HG02798 (cell line): ENCODE measurements at regions not wholly inside any gene's neighbourhood (a gene's known extent, or its start where the extent isn't known, plus 50 kb on each side); places are given as distances from the start of the nearest gene placed in this dataset.

Experiments used
- ATAC-seq: cut with Tn5 transposase; IDR thresholded peaks from one replicate; pipeline ENCODE4 v1.9.1; 2021; ENCODE audit warnings: mild to moderate bottlenecking; ENCODE audit not compliant: unreplicated experiment, poor library complexity

GRCh38 chr16:5621826-5622225, 524.2 kb upstream of the EEF2KMT start:
- ATAC-seq = no peak

DNA sequence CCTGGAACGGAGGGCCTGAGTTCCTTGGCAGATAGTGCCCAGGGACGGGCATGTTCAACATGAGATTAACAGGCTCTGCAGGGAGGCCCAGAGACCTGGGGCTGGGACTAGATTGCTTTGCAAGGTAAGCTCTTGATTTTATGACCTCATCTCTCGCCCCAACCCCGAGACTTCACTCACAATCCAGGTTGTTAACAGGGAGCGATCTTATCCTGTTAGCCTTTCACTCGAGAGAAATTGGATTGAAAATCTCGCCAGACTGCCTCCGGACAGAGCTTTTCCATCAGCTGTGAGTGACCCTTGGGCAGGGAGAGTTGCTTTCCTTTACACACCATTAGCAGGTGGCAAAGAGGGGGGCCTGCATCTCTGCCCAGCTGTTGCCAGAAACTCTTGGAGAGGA, 521.7 kb upstream of the EEF2KMT start:
- ATAC-seq = no peak

DNA sequence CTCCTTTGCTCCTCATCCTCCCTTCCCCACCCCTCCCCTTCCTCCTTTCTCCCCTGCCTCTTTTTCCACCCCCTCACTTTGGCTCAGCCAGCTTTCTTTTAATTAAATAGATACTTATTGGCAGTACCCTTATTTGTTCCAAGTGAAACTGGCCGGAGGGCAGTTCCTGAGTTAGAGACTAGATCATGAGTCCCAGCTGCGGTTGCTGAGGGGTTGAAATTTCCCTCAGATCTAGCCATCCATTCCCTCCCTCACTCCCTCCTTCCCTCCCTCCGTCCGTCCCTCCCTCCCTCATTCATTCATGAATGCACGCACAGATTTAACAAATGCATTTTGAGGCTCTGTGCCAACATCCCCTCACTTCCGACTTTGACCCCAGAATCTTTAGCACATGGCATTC, 519.2 kb upstream of the EEF2KMT start:
- ATAC-seq = no peak

- peak; percentile 74 for ATAC-seq
Observed at GRCh38 chr16:5615868-5616642, 518.5 kb upstream of the EEF2KMT start.

- no peak for ATAC-seq
Observed at GRCh38 chr16:5607169-5607568, 509.6 kb upstream of the EEF2KMT start.

DNA sequence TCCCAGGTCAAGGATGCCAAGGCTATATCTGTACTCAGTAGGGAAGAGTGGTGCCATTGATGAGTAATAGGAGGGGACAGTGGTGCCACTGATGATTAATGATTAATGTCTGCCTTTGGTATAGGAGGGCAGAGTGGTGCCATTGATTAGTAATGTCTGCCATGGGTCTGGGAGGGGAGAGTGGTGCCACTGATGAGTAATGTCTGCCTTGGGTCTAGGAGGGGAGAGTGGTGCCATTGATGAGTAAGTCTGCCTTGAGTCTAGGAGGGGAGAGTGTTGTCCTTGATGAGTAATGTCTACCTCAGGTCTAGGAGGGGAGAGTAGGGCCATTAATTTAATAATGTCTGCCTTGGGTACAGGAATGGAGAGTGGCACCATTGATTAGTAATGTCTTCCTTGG, 507.8 kb upstream of the EEF2KMT start:
- no peak for ATAC-seq

- no peak for ATAC-seq
Observed at GRCh38 chr16:5604770-5605169, 507.2 kb upstream of the EEF2KMT start.

GRCh38 chr16:5603836-5604235, 506.2 kb upstream of the EEF2KMT start:
- no peak for ATAC-seq

- ATAC-seq = no peak
Observed at GRCh38 chr16:5601957-5602356, 504.4 kb upstream of the EEF2KMT start.

- no peak for ATAC-seq
Observed at GRCh38 chr16:5598793-5599192, 501.2 kb upstream of the EEF2KMT start.

DNA sequence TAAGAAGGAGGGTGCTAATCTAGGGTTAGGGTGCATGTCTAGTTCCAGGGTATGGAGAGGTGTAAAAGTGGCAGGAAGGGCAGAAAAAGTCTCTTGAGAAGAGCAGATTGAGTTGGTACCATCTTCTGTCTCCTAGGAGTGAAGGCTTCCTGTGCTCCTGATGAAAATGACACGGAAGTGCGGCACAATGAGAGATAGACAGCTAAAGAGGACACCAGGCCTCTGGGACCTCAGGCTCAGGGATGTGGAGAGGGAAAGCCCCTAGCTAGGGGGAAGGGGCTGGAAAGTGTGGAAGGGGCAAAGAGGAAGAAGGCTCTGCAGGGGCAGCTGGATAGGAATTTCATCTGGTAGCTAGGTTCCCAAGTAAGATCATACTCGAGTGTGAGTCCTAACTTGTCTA, 498.3 kb upstream of the EEF2KMT start:
- no peak for ATAC-seq

GRCh38 chr16:5590416-5590815, 492.8 kb upstream of the EEF2KMT start:
- no peak for ATAC-seq

DNA sequence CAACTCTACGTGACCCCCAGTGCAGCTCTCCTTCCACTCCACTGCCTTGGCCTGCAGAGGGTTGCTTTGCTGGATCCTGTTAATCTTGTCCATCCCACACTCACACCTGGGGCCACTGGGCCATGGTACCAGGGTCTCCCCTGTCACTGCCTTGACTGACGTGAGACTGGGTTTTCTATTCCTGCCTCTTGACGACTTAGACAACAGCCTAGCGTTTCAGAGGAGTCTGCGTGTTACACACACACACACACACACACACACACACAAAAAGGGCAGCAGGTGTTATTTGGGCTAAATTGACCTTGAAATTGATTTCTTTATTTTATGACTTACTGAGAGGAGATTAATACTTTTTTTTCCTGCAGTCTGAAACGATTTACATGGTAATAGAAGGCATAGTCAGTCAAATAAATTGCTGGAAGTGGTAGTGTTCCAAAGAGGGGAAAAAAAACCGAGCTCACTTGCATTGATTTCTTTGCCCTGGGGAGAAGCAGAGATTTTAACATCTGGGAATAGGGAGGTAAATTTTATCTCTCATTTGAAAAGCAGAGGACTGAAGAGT, 492.3 kb upstream of the EEF2KMT start:
- ATAC-seq = no peak

GRCh38 chr16:5584109-5584508, 486.5 kb upstream of the EEF2KMT start:
- ATAC-seq = no peak

GRCh38 chr16:5582529-5582928, 484.9 kb upstream of the EEF2KMT start:
- ATAC-seq = no peak

DNA sequence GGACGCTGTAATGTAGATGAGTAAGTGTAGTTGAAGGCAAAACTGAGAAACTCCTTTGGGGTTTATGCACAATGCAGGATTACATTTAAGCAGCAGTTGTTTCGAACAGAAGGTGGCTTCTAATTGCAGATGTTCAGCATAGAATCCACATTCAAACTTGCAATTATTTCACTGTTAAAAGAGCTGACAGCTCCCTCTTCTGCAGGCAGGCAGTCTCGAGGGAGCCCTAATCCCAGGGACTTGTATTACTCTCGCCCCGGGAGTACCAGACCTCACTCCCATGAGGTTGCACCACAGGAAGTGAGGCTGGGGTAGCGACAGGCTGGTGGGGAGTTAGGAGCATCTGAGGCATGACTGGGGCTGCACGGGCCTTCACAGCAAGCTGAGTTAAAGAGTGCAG, 484.3 kb upstream of the EEF2KMT start:
- ATAC-seq = no peak

DNA sequence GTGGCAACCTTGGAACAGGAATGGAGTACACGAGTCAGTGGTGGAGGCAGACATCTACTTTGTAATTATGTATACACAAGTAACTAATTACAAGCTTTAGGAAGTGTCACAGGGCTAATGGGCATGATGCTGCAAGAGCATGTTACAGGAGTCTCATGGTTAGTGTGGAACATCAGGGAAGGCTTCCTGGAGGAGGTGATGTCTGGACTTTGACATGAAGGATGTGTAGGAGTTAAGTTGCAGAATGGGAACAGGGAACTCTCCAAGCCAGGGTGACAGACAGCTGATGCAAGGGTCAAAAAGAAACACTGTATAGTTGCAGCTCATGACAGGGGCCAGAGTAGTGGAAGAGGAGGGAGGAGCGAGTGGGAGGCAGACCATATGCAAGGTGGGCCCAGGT, 483.8 kb upstream of the EEF2KMT start:
- ATAC-seq = no peak

GRCh38 chr16:5580772-5581171, 483.2 kb upstream of the EEF2KMT start:
- no peak for ATAC-seq

GRCh38 chr16:5580296-5580695, 482.7 kb upstream of the EEF2KMT start:
- no peak for ATAC-seq

GRCh38 chr16:5578980-5579379, 481.4 kb upstream of the EEF2KMT start:
- ATAC-seq = no peak

DNA sequence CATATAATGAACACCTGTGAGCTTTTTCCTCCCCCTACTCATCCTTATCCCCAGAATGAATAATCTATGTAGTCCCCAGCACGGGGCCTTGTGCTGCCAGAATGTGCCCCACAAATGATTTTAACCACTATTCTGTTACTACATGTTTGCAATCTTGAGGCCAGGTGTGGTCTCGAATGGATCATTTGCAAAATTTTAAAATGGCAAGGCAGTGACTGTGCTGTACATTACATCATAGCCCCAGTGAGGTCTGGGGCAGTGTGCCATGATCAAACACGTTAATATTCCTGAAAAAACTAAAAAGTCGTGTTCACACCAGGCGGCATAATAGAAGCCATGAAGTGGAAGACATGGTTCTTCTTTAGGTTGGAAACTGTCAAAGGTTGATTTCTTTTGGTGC, 479.9 kb upstream of the EEF2KMT start:
- ATAC-seq = no peak

- ATAC-seq = no peak
Observed at GRCh38 chr16:5575646-5576245, 478.2 kb upstream of the EEF2KMT start.
